HG03159 (cell line): ENCODE measurements at regions not wholly inside any gene's neighbourhood (a gene's known extent, or its start where the extent isn't known, plus 50 kb on each side); places are given as distances from the start of the nearest gene placed in this dataset.

Experiments used
- ATAC-seq: cut with Tn5 transposase; IDR thresholded peaks from one replicate; pipeline ENCODE4 v1.9.1; 2021; ENCODE audit warnings: mild to moderate bottlenecking, moderate library complexity; ENCODE audit not compliant: unreplicated experiment

- no peak for ATAC-seq
Measured at GRCh38 chr6:140138311-140139010, 764.0 kb upstream of the CITED2 start.

- ATAC-seq = no peak
Measured at GRCh38 chr6:140134224-140134623, 759.8 kb upstream of the CITED2 start.

GRCh38 chr6:140130074-140130473, 755.6 kb upstream of the CITED2 start:
- no peak for ATAC-seq

GRCh38 chr6:140124498-140124897, 750.0 kb upstream of the CITED2 start:
- ATAC-seq = no peak

- no peak for ATAC-seq
Measured at GRCh38 chr6:140108167-140108566, 733.7 kb upstream of the CITED2 start.

GRCh38 chr6:140107216-140107615, 732.8 kb upstream of the CITED2 start:
- ATAC-seq = no peak

- ATAC-seq = peak; percentile 43
Measured at GRCh38 chr6:140105857-140106256, 731.4 kb upstream of the CITED2 start.

- ATAC-seq = no peak
Measured at GRCh38 chr6:140105241-140105640, 730.8 kb upstream of the CITED2 start.

- no peak for ATAC-seq
Measured at GRCh38 chr6:140101818-140102217, 727.4 kb upstream of the CITED2 start.

- ATAC-seq = no peak
Measured at GRCh38 chr6:140101367-140101766, 726.9 kb upstream of the CITED2 start.

- no peak for ATAC-seq
Measured at GRCh38 chr6:140095532-140095931, 721.1 kb upstream of the CITED2 start.

GRCh38 chr6:140091895-140092294, 717.4 kb upstream of the CITED2 start:
- ATAC-seq = no peak

GRCh38 chr6:140090871-140091270, 716.4 kb upstream of the CITED2 start:
- ATAC-seq = no peak

- no peak for ATAC-seq
Measured at GRCh38 chr6:140083375-140083774, 708.9 kb upstream of the CITED2 start.

GRCh38 chr6:140082867-140083297, 708.4 kb upstream of the CITED2 start:
- no peak for ATAC-seq

GRCh38 chr6:140079328-140079727, 704.9 kb upstream of the CITED2 start:
- no peak for ATAC-seq

- ATAC-seq = no peak
Measured at GRCh38 chr6:140078561-140079125, 704.2 kb upstream of the CITED2 start.

- no peak for ATAC-seq
Measured at GRCh38 chr6:140077827-140078560, 703.5 kb upstream of the CITED2 start.

- ATAC-seq = no peak
Measured at GRCh38 chr6:140076105-140076504, 701.7 kb upstream of the CITED2 start.

- ATAC-seq = no peak
Measured at GRCh38 chr6:140073456-140073855, 699.0 kb upstream of the CITED2 start.

- ATAC-seq = no peak
Measured at GRCh38 chr6:140071601-140072062, 697.2 kb upstream of the CITED2 start.
